HG02623 (cell line): ENCODE measurements at regions not wholly inside any gene's neighbourhood (a gene's known extent, or its start where the extent isn't known, plus 50 kb on each side); places are given as distances from the start of the nearest gene placed in this dataset.

Experiments used
- ATAC-seq: cut with Tn5 transposase; IDR thresholded peaks from one replicate; pipeline ENCODE4 v1.9.1; 2021; ENCODE audit warnings: moderate library complexity; ENCODE audit not compliant: unreplicated experiment

DNA sequence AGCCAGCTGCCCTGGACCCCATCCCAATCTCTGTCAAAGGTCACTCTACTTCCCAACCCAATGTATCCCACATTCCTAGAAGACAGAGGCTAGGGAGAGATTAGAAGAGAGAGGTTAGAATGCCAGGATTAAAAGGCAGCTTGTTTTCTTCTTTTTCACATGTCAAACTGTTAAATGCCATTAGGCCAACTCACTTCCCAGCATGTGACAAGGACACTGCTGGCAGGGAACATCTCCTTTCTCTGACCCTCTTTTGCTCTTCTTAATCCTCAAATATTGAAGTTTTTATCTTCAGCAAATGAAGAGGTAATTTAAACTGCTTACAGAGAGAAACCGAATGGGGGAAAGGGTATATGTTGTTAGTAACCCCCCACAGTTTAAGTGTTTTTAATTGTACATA, 89.1 kb downstream of the BBS10 start:
- ATAC-seq, result no peak

- ATAC-seq, result no peak
These were observed 91.3 kb downstream of the BBS10 start for GRCh38 chr12:76256904-76257303.

DNA sequence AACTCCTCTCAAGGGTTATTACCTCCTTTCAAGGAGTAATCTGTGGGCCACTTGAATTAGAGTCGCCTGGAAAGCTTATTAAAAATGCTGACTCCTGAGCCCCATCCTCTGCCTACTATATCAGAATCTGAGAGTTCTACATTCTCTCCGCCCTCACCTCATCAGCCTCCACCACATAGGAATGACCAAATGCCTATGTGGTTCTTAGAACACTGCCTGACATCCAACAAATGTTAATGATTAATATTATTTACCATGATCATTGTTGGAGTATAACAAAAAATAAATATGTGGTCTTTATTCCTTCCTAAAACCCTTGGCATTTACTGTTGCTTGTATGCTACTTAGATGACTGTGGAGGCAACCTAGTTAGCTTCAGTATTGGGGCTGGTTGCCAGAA, 91.9 kb downstream of the BBS10 start:
- no peak for ATAC-seq

- ATAC-seq, result no peak
These were observed 92.5 kb downstream of the BBS10 start for GRCh38 chr12:76255692-76256091.

GRCh38 chr12:76255281-76255680, 92.9 kb downstream of the BBS10 start:
- no peak for ATAC-seq

- ATAC-seq, result no peak
These were observed 96.2 kb downstream of the BBS10 start for GRCh38 chr12:76252031-76252430.

DNA sequence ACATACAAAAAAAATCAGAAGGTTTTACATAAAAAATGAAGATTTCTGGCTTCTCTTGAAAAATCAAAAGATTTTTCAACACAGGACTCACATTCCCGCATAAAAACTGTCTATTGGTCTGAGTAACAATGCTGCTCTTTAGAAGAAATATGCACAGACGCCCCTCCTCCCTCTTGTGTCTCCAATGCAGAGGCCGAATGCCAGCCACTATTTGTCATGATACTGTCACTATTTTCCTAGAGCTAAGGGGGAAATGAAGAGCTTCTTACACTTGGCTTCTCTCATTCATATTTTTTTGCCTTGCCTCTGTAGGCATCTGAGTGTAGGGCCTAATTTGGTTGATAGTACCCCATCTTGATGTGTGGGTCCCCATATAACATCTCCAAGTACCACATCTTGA, 98.0 kb downstream of the BBS10 start:
- no peak for ATAC-seq

GRCh38 chr12:76249501-76249900, 98.7 kb downstream of the BBS10 start:
- no peak for ATAC-seq

GRCh38 chr12:76247992-76248391, 100.2 kb downstream of the BBS10 start:
- no peak for ATAC-seq

DNA sequence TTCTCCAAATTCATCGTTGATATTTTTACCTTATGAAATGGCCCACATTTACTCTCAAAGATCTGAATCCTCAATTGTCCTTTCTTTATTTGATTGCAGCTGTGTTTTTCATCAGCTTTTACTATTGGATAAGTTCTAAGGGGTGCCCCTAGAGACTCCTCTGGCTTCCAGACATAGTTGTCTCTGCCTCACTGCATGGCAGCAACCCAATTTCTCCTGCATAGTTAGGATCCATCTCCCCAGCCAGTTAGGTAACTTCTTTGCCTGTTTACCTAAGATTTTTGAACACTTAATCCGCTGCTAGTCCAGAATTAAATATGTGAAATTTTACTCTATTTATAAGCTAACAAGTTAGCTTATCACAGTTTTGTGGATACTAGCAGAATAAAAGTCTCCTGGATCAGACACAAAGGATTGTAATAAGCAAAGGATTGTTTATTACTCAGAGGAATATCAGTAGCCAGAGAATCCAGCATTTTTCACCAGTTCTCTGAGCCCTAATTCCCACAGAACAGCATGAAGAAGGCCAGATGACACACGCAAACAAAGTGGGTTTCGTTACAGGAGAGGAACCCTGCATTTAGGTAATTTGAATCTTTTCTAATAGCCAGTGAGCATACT, 101.1 kb downstream of the BBS10 start:
- no peak for ATAC-seq

DNA sequence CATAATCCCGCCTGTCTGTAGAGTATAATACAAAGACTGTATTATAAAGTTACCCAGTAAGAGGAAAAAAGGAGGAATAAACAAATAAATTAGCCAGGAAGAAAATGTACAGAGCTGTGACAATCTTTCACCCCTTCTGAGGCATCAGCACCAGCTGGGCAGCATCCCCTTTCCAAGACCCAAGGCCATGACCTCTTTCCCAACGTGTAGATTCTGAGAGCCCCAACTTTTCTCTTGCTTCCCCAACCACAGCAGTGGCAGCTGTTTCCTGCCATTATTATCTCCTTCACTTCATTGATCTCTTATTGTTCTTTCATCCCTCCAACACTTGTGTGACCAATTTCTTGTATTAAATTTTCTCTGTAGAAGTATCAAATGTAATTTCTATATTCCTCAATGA, 101.6 kb downstream of the BBS10 start:
- no peak for ATAC-seq

DNA sequence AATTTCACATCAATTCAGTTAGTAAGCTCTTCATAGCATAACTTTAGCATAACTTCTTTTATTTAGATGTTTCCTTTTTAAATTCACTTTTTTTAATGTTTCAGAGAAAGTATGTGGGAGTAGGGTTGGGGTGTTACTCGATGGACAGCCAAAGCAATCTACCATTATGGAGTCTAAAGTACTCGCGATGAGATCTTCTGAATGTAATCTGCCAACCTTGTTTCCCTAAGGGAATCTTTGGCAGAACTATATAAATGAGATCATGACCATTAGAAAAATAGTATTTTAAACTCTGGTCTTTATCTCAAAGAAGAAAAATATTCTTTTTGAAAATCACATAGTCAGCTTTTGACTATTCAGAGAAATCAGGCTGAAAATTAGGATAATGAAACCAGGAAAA, 103.9 kb downstream of the BBS10 start:
- ATAC-seq, result no peak

DNA sequence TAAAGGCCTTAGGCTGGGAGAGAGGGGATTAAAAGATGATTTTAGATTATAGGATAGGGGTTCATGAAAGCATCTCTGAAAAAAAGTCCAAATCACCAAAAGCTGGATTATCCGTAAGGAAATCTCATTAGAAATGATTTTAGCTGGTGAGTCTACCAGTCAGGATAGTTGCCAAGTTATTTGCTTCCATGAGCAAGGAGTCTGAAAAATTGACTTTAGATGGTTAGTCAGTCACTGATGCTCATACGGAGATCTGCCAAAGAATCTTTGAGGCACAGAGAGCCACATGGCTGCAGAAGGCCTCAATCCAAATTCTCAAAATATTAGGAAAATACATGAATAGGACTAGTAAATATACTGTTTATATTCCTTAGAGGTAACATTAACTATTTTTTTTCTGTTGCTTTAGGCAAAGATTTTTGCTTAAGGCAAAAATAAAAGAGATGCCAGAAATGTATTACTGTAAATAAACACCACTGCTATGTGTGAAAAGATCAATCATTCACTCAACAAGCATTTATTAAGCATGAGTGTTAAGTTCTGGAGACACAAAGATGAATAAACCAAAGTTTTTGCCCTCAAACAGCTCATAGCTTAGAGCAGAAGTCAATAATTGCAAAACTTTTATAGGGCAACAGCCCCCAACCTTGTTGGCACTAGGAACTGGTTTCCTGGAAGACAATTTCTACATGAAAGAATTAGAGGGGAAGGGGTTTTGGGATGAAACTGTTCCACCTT, 105.2 kb downstream of the BBS10 start:
- no peak for ATAC-seq

DNA sequence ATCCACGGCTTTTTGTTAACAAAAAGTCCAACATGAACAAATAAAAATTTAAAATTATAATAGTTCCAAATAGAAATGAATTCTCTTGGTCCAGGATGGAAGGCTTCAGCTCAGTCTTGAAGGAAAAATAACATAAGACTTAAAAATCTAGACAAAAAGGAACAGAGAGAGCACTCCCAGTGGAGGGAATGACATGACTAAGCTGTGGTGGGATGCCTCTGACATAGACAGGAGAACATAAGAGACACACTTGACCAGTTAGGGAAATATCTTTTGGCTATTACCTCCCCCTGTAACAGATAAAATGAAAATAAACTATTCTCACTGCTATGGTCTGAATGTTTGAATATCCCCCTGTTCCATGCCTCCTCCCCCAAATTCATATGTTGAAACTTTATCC, 106.8 kb downstream of the BBS10 start:
- ATAC-seq, result no peak

- ATAC-seq, result no peak
These were observed 107.9 kb downstream of the BBS10 start for GRCh38 chr12:76240281-76240680.

- no peak for ATAC-seq
These were observed 109.5 kb downstream of the BBS10 start for GRCh38 chr12:76238688-76239087.

DNA sequence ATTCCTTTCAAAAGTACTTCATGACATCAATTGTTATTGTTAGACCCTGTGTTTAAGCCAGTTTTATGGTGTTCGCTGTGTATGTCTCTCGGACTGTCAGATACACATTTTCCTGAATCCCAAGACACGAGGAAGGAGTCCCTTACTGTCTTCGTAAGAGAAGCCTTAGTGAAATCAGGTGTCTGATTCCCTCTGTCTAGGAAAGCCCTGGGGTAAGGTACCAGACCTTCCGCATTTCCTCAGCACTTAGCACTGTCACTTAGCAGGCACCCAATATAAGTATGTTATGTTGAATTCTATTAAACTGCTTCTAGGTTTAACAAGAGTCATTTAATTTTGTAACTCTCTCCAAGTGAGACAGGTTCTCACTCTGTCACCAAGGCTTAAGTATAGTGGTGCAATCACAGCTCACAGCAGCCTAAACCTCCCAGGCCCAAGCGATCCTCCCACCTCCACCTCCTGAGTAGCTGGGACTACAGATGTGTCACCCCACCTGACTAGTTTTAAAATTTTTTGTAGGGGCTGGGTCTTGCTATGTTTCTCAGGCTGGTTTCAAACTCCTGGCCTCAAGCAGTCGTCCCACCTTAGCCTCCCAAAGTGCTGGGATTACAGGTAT, 111.0 kb downstream of the BBS10 start:
- ATAC-seq, result no peak

DNA sequence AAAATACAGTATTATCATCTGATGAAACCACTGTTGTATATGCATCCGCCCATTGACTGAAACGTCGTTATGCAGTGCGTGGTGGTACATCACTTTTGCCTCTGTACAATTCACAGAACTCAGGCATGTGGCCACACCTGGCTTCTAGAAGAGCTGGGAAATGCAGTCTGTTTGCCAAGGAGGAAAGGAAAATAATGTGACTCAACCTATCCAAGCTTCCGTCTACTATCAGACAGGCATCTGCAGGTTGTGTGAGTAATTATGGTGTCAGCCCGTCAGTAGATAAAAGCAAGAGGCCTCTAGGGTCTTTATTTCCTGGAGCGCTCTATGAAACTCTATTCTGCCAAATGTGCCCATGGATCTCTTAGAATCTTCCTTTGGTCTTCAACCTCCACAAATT, 111.6 kb downstream of the BBS10 start:
- no peak for ATAC-seq

DNA sequence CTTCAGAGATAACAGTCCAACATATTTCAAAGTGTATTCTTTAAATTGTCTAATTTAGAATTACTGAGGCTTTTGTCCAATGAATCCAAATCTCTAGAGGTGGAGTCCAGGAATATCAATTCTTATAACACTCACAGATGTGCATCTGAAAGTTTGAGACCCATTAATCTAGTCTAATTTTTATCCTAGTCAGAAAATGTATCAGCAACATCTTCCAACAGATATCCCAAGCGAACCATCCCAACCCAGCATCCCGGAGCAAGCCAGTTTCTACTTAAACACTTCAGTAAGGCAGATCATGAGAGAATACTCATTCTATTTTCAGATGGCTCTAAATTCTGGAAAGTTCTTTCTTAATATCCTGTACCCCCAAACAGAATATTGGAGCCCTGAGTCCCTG, 113.5 kb downstream of the BBS10 start:
- ATAC-seq, result no peak

- no peak for ATAC-seq
These were observed 116.2 kb downstream of the BBS10 start for GRCh38 chr12:76232013-76232412.

- no peak for ATAC-seq
These were observed 121.3 kb downstream of the BBS10 start for GRCh38 chr12:76226956-76227355.

- no peak for ATAC-seq
These were observed 121.8 kb downstream of the BBS10 start for GRCh38 chr12:76226397-76226796.
